ENCODE measurements at regions not wholly inside any gene's neighbourhood (a gene's known extent, or its start where the extent isn't known, plus 50 kb on each side); places are given as distances from the start of the nearest gene placed in this dataset.

- H3K4me3 ChIP-seq (ENCODE audit: low read depth, low read length), result peak overlapping the region; percentile 83
- DNase-seq (ENCODE audit: low read depth), result no peak
- peak; percentile 87 for TF ChIP-seq CTCF (conservative IDR thresholded peaks at IDR 0.05; ENCODE audit: low read depth, low read length)
These were observed 116.6 kb upstream of the GRK3 start for GRCh38 chr22:25447686-25448434.

- DNase-seq (ENCODE audit: low read depth), result no peak
- TF ChIP-seq CTCF (conservative IDR thresholded peaks at IDR 0.05; ENCODE audit: low read depth, low read length), result no peak
These were observed 115.9 kb upstream of the GRK3 start for GRCh38 chr22:25448435-25449051.

GRCh38 chr22:25449781-25450317 is 114.6 kb upstream of the GRK3 start:
- H3K4me3 ChIP-seq (ENCODE audit: low read depth, low read length), result no peak overlapping the region
- no peak for TF ChIP-seq CTCF (conservative IDR thresholded peaks at IDR 0.05; ENCODE audit: low read depth, low read length)
- no peak for DNase-seq (ENCODE audit: low read depth)

More at GRCh38 chr22:25448435-25449051, 115.9 kb upstream of the GRK3 start:
- peak overlapping the region; percentile 83 for H3K4me3 ChIP-seq (ENCODE audit: low read depth, low read length)

GRCh38 chr22:25451480-25452114 is 112.9 kb upstream of the GRK3 start:
- no peak for TF ChIP-seq CTCF (conservative IDR thresholded peaks at IDR 0.05; ENCODE audit: low read depth, low read length)
- DNase-seq (ENCODE audit: low read depth), result no peak
- no peak overlapping the region for H3K4me3 ChIP-seq (ENCODE audit: low read depth, low read length)

GRCh38 chr22:25452116-25452700 is 112.3 kb upstream of the GRK3 start:
- no peak for TF ChIP-seq CTCF (conservative IDR thresholded peaks at IDR 0.05; ENCODE audit: low read depth, low read length)
- no peak overlapping the region for H3K4me3 ChIP-seq (ENCODE audit: low read depth, low read length)
- DNase-seq (ENCODE audit: low read depth), result no peak

- no peak overlapping the region for H3K4me3 ChIP-seq (ENCODE audit: low read depth, low read length)
- no peak for TF ChIP-seq CTCF (conservative IDR thresholded peaks at IDR 0.05; ENCODE audit: low read depth, low read length)
- DNase-seq (ENCODE audit: low read depth), result no peak
These were observed 111.4 kb upstream of the GRK3 start for GRCh38 chr22:25453058-25453457.

Measured in epithelial cell of proximal tubule (primary cell).